NCI-H345 (cell line): ENCODE measurements at regions not wholly inside any gene's neighbourhood (a gene's known extent, or its start where the extent isn't known, plus 50 kb on each side); places are given as distances from the start of the nearest gene placed in this dataset.
"Not testable (repeated sequence)": the region's sequence is repeated elsewhere in the genome, so short reads cannot be mapped to it uniquely, and the experiment has no call there.

Source experiments
- DNase-seq: peaks from one replicate; lab custom pipeline; 2025; lab: John Stamatoyannopoulos, UW

GRCh38 chr2:239727182-239727775, 297.9 kb downstream of the NDUFA10 start:
- DNase-seq = no peak

DNA sequence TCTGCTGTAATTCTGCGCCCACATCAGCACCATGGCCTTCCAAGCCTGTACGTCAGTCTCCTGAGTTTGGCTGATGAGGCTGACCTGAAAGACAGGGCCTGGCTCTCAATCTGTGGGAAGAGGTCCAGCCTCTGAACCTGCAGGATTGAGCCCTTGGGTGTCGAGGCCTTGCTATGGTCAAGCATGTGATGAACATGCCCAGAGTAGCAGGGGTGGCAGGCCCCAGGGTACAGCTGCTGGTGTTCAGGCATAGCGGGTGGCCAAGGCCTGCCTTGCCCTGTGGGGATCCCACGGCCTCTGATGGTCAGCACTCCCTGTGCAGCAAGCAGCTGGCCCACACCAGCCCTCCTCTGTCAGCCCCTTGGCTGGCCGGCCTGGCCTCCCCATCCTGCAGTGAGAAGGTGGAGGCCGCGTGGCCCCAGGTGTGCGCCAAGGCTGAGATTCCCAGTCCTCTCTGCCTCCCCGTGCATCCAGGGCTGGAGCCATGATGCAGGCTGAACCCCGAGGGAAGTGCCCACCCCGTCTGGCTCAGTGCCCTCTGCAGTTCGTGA, 298.4 kb downstream of the NDUFA10 start:
- DNase-seq = no peak

DNA sequence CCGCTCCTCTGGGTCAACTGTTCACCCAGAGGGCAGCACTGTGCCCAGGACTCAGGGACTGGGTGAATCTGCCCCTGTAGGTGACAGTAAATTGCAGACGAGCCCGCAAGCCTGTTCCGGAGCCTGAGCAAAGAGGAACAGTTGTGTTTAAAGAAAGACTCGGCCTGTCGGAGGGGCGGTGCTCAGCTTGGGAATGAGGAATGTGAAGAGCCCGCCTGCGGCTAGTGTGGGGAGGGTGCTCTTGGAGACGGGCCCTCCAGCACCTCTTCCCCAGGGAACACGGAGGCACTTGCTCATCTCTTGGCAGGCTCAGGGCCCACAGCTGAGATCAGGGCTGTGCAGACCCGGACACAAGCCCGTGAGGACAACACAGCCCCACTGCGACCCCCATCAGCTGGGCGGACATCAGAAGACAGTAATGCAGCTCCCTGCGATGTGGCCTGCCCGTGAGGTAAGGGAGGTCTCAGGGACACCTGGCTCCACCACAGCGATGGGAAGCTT, 299.0 kb downstream of the NDUFA10 start:
- no peak for DNase-seq

DNA sequence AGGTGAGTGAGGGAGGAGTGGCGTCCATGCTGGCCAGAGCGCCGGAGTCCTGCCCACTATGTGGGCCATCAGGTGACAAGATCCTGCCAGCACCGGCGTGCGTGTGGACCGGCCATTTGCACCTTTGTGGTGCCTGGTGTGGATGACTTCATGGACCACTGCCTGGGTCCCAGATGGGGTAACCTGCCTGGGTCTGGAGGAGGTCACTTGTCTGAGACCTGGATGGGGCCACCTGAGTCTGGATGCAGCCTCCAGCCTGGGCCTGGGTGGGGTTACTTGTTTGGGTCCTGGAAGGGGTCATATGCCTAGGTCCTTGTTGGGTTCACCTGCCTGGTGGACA, 299.6 kb downstream of the NDUFA10 start:
- no peak for DNase-seq

- no peak for DNase-seq
Measured at GRCh38 chr2:239724851-239725550, 300.1 kb downstream of the NDUFA10 start.

GRCh38 chr2:239724194-239724849, 300.8 kb downstream of the NDUFA10 start:
- DNase-seq = no peak

DNA sequence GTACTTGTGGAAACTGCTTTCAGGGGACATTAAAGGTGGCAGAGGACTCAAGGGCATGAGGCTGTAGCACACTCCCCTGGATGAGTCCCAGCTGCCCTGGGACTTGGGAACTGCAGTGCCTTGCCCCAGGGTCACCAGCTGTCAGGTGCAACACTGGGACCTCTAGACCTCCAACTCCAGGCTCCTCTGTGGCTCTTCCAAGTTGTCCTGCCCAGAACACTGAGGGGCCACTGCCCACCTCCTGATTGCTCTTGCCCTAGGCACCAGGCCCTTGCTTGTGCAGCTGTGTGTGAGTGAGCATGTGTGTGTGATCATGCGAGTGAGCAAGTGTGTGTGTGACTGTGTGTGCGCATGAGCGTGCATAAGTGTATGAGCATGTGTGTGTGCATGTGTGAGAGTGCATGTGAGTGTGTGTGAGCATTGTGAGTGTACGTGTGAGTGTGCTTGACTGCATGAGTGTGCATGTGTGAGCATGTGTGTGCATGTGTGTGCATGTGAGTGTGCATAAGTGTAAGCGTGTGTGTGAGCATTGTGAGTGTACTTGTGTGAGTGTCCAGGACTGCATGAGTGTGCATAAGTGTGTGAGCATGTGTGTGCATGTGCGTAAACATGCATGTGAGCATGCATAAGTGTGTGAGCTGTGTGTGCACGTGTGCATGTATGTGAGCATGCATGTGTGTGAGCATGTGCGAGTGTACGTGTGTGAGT, 301.5 kb downstream of the NDUFA10 start:
- DNase-seq = no peak

GRCh38 chr2:239722760-239723470, 302.2 kb downstream of the NDUFA10 start:
- no peak for DNase-seq

DNA sequence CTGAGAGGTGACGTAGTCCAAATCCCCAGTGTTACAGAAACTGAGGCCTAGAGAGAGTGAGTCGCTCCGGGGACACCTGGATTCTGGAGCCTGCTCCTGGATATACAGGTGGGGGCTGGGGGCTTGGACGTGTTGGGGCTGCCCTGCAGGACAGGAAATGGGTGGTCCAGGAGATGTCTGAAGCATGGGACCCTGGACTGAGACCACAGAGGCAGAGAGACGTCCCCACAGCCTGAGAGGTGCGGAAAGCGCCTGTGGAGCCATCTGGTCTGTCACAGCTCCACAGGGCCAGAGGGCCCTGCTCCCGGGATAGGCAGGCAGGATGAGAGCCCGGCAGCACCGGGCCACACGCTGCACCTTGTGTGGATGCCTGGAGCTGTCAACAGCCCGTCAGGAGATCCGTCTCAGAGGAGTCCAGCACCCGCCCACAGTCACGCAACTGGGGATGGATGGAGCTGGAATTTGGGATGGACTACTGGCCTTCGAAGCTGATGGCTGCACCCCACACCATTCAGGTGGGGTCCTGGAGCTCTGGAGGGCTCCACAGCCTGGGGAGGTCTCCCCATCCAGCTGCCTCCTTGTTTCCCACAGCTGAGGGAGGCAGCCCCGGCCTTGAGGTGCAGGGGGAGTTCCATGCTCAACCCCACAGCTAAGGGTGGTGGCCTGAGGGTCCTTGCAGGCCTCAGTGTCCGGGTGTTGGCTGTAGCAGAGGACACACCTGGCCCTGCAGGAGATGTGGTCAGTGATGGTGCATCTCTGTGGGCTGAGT, 303.0 kb downstream of the NDUFA10 start:
- no peak for DNase-seq

- no peak for DNase-seq
Measured at GRCh38 chr2:239721531-239721930, 303.6 kb downstream of the NDUFA10 start.

- no peak for DNase-seq
Measured at GRCh38 chr2:239720361-239721360, 304.5 kb downstream of the NDUFA10 start.

- no peak for DNase-seq
Measured at GRCh38 chr2:239719791-239720360, 305.3 kb downstream of the NDUFA10 start.

- DNase-seq = not testable (repeated sequence)
Measured at GRCh38 chr2:239718991-239719390, 306.2 kb downstream of the NDUFA10 start.

DNA sequence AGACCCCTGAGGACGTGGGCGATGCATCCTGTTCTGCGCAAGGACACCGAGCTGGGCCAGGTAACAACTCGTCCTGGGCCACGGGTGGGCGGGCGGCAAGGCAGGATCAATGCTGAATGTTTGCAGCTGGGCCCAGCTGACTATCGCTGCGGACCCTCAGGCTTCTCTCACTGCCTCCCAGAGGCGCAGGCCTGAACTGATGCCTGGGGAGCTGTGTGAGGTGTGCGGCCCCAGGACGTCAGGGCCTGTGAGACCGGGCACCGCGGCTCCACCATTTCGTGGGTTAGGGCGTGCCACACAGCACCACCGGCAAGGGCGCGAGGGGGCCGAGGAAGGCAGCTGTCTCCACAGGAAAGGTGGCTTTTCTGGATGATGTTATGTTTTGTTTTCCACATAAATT, 307.4 kb downstream of the NDUFA10 start:
- DNase-seq = no peak

DNA sequence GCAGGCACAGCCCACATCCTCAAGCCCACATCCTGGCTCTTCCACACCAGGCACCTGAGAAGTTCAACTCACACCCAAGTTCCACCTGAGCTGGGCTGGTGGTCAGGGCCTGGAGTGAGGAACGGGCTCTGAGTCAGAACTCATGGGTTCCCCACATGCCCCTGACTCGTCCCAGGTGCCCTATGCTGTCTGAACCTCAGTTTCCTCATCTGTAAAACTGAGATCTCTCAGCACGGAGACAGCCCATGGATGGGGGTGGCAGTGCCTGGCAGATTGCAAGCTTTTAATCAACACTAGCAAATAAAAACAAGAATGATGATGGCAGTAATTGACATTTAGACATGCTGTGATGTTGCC, 307.8 kb downstream of the NDUFA10 start:
- no peak for DNase-seq

GRCh38 chr2:239716536-239717318, 308.4 kb downstream of the NDUFA10 start:
- DNase-seq = no peak

DNA sequence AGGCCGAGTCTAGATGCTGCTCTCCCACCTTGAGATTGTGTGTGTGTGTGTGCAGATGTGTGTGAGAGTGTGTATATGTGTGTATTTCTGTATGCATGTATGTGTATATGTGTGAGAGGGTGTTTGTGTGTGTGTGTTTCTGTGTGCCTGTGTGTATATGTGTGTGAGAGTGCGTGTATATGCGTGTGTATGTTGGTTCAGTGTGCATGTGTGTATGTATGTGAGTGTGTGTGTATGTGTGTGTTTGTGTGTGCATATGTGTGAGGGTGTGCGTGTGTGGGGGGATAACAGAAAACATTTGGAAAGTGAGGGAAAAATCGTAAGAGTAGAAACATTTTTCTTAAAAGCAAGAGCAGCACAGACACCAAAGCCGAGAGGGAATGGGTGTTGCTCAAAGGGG, 309.1 kb downstream of the NDUFA10 start:
- DNase-seq = no peak

GRCh38 chr2:239715606-239716005, 309.5 kb downstream of the NDUFA10 start:
- no peak for DNase-seq

GRCh38 chr2:239715202-239715601, 309.9 kb downstream of the NDUFA10 start:
- DNase-seq = no peak
